Activated CD4-positive, alpha-beta T cell treated with anti-CD3 and anti-CD28 coated beads, Interleukin-2, amount 10 ng/mL, durations not matched to agents 24 days and 14 days (primary cell): ENCODE measurements at regions not wholly inside any gene's neighbourhood (a gene's known extent, or its start where the extent isn't known, plus 50 kb on each side); places are given as distances from the start of the nearest gene placed in this dataset.
"Not testable (repeated sequence)": the region's sequence is repeated elsewhere in the genome, so short reads cannot be mapped to it uniquely, and the experiment has no call there.

Source experiments
- DNase-seq: peaks from one replicate; pipeline ENCODE4 v3.0.0; 2022
- H3K27ac Mint-ChIP-seq: one replicate; pipeline ENCODE4 v1.8.0; 2022; ENCODE audit warnings: mild to moderate bottlenecking, mixed read lengths
- H3K27me3 Mint-ChIP-seq: one replicate; pipeline ENCODE4 v1.8.0; 2022; ENCODE audit warnings: mixed read lengths
- H3K36me3 Mint-ChIP-seq: one replicate; pipeline ENCODE4 v1.8.0; 2022; ENCODE audit warnings: low read depth, mild to moderate bottlenecking, mixed read lengths
- H3K4me1 Mint-ChIP-seq: one replicate; pipeline ENCODE4 v1.8.0; 2021; ENCODE audit warnings: mixed read lengths
- H3K4me3 Mint-ChIP-seq: one replicate; pipeline ENCODE4 v1.8.0; 2022; ENCODE audit warnings: mild to moderate bottlenecking, moderate library complexity, mixed read lengths
- H3K9me3 Mint-ChIP-seq: one replicate; pipeline ENCODE4 v1.8.0; 2021; ENCODE audit warnings: mixed read lengths
- intact Hi-C: fragments of 100-400 bp; cut with micrococcal nuclease; formaldehyde crosslinking; loops from one replicate; pipeline ENCODE4 v1.15.1; 2023

DNA sequence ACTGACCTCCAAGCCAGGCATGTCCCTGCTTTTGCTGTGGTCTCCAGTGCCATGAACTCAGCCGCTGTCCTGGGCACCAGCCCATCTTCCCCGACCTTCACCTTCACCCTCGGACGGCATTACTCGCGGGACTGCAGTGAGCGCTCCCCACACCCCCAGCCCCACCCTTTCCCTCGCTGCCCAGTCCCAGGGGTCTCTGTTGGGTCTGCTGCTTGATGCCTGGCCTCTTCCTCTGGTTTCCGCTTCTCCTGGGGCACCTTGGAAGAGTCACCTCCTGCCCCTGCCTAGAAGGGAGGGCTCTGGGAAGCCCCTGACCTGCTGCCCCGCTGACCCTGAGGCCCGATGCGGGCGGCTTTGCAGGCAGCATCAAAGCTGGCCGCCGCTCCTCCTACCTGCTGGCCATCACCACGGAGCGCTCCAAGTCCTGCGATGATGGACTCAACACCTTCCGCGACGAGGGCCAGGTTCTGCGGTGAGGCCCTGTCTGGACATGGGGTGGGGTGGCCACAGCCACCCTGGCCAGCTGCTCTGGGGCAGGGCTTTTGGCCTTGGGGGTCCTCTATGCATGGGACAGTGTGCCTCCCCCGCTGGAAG, 102.3 kb downstream of the ZNF267 start:
- not testable (repeated sequence) for H3K4me1 Mint-ChIP-seq

DNA sequence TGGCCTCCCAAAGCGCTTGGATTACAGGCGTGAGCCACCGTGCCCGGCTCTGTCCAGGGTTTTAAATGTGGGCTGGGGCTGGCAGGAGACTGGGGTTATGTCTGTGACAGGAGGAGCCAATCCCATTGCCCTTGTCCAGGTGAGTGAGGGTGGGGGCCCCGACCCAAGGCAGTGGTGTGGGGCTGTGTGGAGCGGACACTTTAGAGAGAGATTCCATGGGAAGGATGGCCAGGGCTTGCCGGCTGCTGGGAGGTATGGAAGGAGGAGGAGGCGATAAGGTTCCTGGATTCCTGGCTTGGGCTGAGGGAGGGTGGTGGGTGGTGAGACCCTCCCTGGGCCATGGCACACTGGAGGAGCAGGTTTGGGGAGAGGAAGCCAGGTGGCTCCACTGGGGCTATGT, 104.9 kb downstream of the ZNF267 start:
- H3K9me3 Mint-ChIP-seq, H3K36me3 Mint-ChIP-seq, H3K27ac Mint-ChIP-seq, DNase-seq, intact Hi-C loops, H3K27me3 Mint-ChIP-seq, H3K4me1 Mint-ChIP-seq, H3K4me3 Mint-ChIP-seq: not testable (repeated sequence)

More for the DNA sequence above, 102.3 kb downstream of the ZNF267 start:
- H3K4me3 Mint-ChIP-seq, H3K27me3 Mint-ChIP-seq, H3K9me3 Mint-ChIP-seq, H3K36me3 Mint-ChIP-seq, intact Hi-C loops, H3K27ac Mint-ChIP-seq, DNase-seq: not testable (repeated sequence)

DNA sequence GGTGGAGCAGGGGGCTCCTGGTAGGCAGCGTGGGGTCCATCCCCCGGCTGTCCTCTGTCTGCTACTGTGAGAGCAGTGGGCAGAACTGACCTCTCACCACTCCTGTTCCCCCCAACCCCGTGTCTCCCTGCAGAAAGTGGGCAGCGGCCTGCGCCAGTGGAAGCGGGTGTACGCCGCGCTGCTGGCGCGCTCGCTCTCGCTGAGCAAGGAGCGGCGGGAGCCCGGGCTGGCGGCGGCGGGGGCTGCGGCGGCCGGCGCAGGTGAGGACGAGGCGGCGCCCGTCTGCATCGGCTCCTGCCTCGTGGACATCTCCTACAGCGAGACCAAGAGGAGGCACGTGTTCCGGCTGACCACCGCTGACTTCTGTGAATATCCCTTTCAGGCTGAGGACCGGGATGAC, 108.1 kb downstream of the ZNF267 start:
- H3K27me3 Mint-ChIP-seq, DNase-seq, H3K36me3 Mint-ChIP-seq, intact Hi-C loops, H3K27ac Mint-ChIP-seq, H3K4me1 Mint-ChIP-seq, H3K4me3 Mint-ChIP-seq, H3K9me3 Mint-ChIP-seq: not testable (repeated sequence)

DNA sequence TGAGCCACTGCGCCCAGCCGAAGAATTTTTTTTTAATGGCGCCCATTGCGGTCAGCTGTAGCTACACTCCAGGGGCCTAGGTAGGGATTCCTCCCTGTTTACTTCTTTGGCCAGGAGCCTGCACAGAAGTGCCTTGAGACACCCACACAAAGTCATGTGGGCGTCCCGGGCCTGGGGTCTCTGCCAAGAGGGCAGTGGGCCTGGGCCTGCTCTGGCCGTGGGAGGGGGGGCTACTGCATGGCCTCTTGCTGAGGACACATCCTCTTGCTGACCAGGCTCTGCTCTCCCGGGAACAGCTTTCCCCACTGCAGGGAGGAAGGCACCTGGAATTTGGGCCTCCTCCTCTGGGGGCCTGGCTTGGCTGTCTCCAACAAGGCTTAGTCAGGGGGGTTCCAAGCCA, 109.4 kb downstream of the ZNF267 start:
- H3K27ac Mint-ChIP-seq, H3K9me3 Mint-ChIP-seq, H3K4me1 Mint-ChIP-seq, H3K4me3 Mint-ChIP-seq, DNase-seq, H3K36me3 Mint-ChIP-seq, H3K27me3 Mint-ChIP-seq, intact Hi-C loops: not testable (repeated sequence)

DNA sequence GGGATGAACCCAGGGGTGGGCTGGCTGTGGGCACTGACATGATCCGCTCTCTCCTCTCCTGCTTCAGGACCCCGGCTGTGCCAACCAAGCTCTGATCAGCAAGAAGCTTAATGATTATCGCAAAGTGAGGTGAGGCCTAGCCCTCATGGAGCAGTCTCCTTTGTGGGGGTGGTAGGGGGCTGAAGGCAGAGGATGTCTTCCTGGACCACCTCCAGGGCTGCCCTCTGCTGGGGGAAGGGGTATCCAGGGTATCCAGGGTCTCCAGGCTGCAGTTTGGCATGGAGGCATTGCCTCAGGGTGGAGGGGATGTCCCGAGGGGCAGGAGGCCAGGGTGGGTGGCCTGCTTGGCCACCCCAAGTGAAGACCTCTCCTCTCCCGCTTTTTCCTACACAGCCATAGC, 110.1 kb downstream of the ZNF267 start:
- H3K36me3 Mint-ChIP-seq, DNase-seq, H3K9me3 Mint-ChIP-seq, H3K4me1 Mint-ChIP-seq, H3K27me3 Mint-ChIP-seq, intact Hi-C loops, H3K27ac Mint-ChIP-seq, H3K4me3 Mint-ChIP-seq: not testable (repeated sequence)

DNA sequence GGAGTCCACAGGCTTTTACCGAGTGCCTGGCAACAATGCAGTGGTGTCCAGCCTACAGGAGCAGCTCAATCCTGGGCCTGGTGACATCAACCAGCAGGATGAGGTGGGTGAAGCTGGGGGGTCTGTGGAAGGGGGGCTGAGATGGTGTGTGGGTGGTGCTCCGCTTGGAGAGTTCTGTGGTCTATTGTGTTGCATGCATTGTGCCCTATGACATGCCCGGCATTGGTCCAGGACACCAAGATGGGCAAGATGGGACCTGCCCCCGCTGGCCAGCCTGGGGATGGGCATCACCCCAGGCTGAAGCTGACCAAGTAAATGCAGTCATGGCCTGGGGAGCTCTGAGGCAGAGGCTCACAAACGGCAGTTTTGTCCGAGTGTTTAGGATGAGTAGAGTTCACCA, 113.3 kb downstream of the ZNF267 start:
- H3K36me3 Mint-ChIP-seq, H3K4me1 Mint-ChIP-seq, intact Hi-C loops, H3K27me3 Mint-ChIP-seq, H3K27ac Mint-ChIP-seq, H3K4me3 Mint-ChIP-seq, DNase-seq, H3K9me3 Mint-ChIP-seq: not testable (repeated sequence)

DNA sequence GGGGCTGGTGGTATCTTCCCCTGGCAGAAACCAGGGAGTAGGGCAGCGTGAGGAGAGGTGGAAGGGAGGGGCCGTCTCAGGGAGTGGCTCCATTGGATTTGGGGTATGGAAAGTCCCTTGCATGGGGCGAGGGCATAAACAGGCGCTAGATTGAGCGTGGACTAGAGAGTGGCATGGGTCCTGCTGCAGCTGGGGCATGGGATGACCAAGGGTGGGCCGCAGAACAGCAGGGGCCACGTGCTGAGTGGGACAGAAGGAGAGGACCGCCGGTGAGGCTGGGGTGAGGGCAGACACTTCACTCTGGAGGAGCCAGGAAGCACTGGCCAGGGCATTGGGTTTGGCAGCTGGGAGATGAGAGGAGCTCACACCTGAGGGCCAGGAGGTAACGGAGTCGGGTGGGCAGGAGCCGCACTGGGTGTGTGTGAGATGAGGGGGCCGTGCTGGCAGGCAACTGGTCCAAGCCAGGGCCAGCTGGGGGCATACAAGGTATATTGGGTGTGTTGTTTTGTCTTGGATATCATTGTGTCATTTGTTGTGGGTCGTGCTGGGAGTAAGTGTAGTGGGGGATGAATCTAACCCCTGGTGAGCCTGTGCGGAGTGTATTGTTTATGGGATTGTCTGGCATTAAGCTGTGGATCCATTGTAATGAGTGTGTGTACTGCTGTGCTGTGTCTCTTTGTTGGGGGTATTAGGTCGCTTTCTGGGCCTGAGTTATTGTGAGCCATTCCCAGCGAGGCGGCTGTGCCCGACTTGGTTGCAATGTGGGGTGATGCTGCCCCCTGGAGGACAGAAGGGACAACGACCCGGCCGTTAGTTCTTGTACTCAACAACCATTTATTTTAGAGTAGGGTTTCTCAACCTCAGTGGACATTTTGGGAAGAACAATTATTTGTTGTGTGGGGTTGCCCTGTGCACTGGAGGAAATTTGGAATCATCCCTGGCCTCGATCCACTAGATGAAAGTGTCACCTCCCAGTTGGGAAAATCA, 115.3 kb downstream of the ZNF267 start:
- H3K36me3 Mint-ChIP-seq, H3K9me3 Mint-ChIP-seq, H3K4me3 Mint-ChIP-seq, H3K27ac Mint-ChIP-seq, H3K4me1 Mint-ChIP-seq, intact Hi-C loops, H3K27me3 Mint-ChIP-seq: not testable (repeated sequence)
- DNase-seq: peak; percentile 81

DNA sequence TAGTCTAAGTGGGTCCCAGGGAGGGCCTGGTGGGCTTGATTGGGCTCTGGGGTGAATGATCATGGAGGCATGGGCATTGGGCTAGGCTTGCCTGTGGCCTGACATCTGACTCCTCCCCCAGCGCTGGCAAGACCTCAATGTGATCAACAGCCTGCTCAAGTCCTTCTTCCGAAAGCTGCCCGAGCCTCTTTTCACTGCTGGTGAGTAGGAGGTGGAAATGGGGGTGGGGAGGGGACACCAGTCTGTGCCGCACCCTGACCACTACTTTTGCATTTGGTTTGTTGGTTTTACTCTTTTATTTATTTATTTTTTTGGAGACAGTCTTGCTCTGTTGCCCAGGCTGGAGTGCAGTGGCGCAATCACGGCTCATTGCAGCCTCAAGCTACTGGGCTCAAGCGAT, 116.7 kb downstream of the ZNF267 start:
- H3K4me1 Mint-ChIP-seq, intact Hi-C loops, H3K9me3 Mint-ChIP-seq, H3K36me3 Mint-ChIP-seq, DNase-seq, H3K4me3 Mint-ChIP-seq, H3K27ac Mint-ChIP-seq, H3K27me3 Mint-ChIP-seq: not testable (repeated sequence)

DNA sequence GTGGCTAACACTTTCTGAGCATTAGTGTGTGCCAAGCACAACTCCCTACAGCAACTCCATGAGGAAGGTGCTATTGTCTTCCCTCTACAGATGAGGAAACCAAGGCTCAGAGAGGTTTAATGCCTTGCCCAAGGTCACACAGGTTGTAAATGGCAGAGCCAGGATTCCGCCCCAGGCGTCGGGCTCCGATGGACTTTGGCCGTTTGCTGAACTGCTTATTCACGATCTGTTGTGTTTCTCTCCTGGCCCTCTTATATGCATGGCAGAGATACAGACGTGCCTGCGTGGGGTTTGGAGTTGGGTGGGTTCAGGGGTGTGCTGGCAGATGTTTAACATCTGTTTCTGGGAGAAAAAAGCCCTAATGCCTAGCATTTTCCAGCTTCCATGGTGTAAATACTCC, 117.4 kb downstream of the ZNF267 start:
- DNase-seq, H3K4me1 Mint-ChIP-seq, H3K9me3 Mint-ChIP-seq, H3K27ac Mint-ChIP-seq, H3K4me3 Mint-ChIP-seq, H3K27me3 Mint-ChIP-seq, intact Hi-C loops, H3K36me3 Mint-ChIP-seq: not testable (repeated sequence)

DNA sequence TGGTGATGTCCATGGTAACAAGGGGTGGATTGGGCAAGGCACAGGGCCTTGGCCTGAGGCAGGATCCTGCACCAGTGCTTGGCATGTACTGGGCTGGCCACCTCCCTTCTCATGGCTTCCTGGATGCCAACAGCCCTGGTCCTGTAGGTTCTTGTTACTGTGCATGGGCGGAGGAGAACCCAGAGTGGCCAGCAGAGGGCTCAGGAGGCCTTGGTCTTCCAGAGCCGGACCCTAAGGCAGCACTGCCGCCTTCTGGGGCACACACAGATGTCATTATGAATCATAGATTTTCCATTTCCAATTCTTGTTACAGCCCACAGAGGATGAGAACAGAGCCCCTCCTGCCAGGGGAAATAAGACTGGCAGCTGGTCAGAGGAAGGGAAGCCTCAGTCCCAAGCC, 122.7 kb downstream of the ZNF267 start:
- H3K4me3 Mint-ChIP-seq, H3K27ac Mint-ChIP-seq, H3K36me3 Mint-ChIP-seq, H3K4me1 Mint-ChIP-seq, H3K27me3 Mint-ChIP-seq, H3K9me3 Mint-ChIP-seq, intact Hi-C loops: not testable (repeated sequence)
- DNase-seq: peak; percentile 60

DNA sequence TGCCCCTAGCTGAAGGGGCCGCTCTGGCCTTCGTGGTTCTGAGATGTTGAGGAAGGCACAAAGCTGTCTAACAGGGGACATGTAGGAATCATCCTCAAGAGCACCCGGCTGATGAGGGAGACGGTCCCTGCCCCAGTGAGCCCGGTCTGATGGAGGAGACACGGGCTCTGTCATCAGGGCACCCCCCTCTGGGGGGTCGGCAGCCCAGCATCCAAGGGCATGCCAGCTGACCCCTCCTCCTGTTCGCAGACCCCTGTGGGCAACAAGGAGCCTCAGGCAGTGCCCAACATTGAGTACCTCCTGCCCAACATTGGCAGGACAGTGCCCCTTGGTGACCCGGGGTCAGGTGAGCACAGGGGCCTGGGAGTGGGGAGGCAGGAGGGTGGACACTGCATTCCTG, 128.9 kb downstream of the ZNF267 start:
- H3K9me3 Mint-ChIP-seq, H3K27ac Mint-ChIP-seq, H3K36me3 Mint-ChIP-seq, H3K27me3 Mint-ChIP-seq, DNase-seq, H3K4me1 Mint-ChIP-seq, H3K4me3 Mint-ChIP-seq, intact Hi-C loops: not testable (repeated sequence)

DNA sequence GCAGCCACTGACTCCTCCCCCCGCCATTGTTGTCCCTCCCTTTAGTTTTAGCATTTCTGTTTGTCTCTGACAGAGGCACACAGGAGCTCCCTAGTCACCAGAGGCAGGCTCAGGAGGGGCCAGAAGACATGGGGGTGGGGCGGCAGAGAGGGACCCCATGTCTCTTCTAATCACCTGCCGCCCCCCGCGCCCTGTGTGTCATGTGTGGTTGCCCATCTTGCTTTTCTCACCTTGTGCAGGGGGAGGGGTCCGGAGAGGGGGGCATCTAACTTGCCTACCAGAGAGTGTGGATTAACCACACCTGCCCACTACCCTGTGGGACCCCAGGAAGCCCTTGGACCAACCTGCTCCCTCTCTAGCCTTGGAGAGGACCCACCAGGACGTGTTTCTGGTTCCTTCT, 130.2 kb downstream of the ZNF267 start:
- DNase-seq, H3K27ac Mint-ChIP-seq, H3K4me3 Mint-ChIP-seq, intact Hi-C loops, H3K36me3 Mint-ChIP-seq, H3K9me3 Mint-ChIP-seq, H3K4me1 Mint-ChIP-seq, H3K27me3 Mint-ChIP-seq: not testable (repeated sequence)

DNA sequence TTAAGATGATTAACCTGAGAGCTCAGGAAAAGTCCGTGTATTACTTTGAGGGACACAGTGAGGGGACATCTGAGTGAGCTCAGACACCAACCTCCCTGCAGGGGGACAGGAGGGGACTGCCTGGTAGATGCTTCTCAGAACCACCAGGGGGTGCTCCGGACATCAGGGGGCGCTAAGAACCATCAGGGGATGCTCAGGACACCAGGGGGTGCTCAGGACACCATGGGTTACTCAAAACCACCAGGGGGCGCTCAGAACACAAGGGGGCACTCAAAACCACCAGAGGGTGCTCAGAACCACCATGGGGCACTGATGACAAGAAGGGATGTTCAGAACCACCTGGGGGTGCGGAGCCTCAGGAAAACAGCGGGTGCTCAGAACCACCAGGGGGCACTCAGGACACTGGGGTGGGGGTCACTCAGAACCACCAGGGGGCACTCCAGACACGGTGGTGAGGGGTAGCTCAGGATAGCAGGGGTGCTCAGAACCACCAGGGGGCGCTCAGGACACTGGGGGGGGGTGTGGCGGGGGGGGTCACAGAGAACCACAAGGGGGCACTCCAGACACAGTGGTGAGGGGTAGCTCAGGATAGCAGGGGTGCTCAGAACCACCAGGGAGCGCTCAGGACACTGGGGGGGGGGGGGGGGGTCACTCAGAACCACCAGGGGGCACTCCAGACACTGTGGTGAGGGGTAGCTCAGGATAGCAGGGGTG, 165.3 kb downstream of the ZNF267 start:
- H3K4me3 Mint-ChIP-seq, H3K4me1 Mint-ChIP-seq, H3K27ac Mint-ChIP-seq, H3K36me3 Mint-ChIP-seq, intact Hi-C loops, H3K9me3 Mint-ChIP-seq, H3K27me3 Mint-ChIP-seq: not testable (repeated sequence)
- DNase-seq: peak; percentile 48

DNA sequence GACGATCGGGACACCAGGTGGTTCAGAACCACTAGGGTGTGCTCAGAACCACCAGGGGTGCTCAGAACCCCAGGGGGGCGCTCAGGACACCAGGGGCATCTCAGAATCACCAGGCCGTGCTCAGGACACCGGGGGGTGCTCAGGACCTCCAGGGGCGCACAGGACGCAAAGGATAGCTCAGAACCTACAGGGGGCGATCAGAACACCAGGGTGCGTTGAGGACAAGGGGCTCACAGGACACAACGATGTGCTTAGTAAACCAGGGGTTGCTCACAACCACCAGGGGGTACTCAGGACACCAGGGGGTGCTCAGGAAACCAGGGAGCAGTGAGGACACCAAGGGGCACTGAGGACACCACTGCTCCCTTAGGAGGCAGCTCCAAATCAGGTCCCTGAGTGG, 166.3 kb downstream of the ZNF267 start:
- H3K4me1 Mint-ChIP-seq, H3K36me3 Mint-ChIP-seq, intact Hi-C loops, DNase-seq, H3K27me3 Mint-ChIP-seq, H3K4me3 Mint-ChIP-seq, H3K27ac Mint-ChIP-seq, H3K9me3 Mint-ChIP-seq: not testable (repeated sequence)
